OCI-LY1 (cell line): ENCODE measurements at regions not wholly inside any gene's neighbourhood (a gene's known extent, or its start where the extent isn't known, plus 50 kb on each side); places are given as distances from the start of the nearest gene placed in this dataset.

ENCODE experiments used
- CTCF ChIP-seq: fragments of 200-600 bp; sonication (generic), shearing (Covaris generic); IDR thresholded peaks from 2 replicates; pipeline ENCODE4 v1.5.1; 2017; ENCODE audit warnings: mild to moderate bottlenecking, antibody characterized with exemption, low read length, moderate library complexity, mixed read lengths
- EZH2 ChIP-seq: fragments of 200-600 bp; sonication (generic), shearing (Covaris generic); IDR thresholded peaks from 2 replicates; pipeline ENCODE4 v1.8.0; 2017; ENCODE audit warnings: borderline replicate concordance, mixed run types, mild to moderate bottlenecking, antibody characterized with exemption, low read length, moderate library complexity, mixed read lengths

- TF ChIP-seq CTCF (no peak), EZH2 (no peak)
Measured at GRCh38 chr3:162278834-162279233, 782.2 kb downstream of the OTOL1 start.
